ENCODE measurements at regions not wholly inside any gene's neighbourhood (a gene's known extent, or its start where the extent isn't known, plus 50 kb on each side); places are given as distances from the start of the nearest gene placed in this dataset.

GRCh38 chr6:80728830-80729229, 622.4 kb downstream of the BCKDHB start:
- TF ChIP-seq CTCF (conservative IDR thresholded peaks at IDR 0.05; ENCODE audit: low read depth, low read length) (no peak), EZH2 (IDR thresholded peaks at IDR 0.05; ENCODE audit: borderline replicate concordance, low read depth, low read length, poor library complexity, severe bottlenecking) (no peak)
